ENCODE measurements at regions not wholly inside any gene's neighbourhood (a gene's known extent, or its start where the extent isn't known, plus 50 kb on each side); places are given as distances from the start of the nearest gene placed in this dataset.

DNA sequence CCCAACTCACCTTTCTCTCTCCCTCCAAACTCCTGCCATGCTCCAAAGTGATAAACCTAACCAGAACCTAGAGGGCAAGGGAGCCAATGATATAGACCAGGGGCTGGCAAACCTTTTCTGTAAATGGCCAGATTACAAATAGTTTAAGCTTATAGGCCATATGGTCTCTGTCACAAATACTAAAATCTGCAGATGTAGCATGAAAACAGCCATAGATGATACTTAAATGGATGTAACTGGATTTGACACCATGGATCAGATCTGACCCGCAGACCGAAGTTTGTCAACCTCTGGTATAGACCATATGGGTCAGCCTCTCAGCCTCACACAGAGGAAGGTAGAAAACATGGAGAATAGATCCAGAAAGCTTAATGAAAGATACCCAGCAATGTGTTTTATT lies 165.2 kb upstream of the STT3B start:
- Histone ChIP-seq H2AFZ (replicated peaks; ENCODE audit: low read length, poor library complexity) (no peak overlapping the region), H3K27ac (ENCODE audit: insufficient read depth, low read length) (no peak overlapping the region), H3K18ac (ENCODE audit: low read depth, low read length) (no peak overlapping the region), H3K9ac (ENCODE audit: low read depth, low read length) (no peak overlapping the region), H2AK5ac (ENCODE audit: low read depth, low read length) (no peak overlapping the region), H2BK15ac (ENCODE audit: low read depth, low read length) (no peak overlapping the region), H3K36me3 (ENCODE audit: control insufficient read depth, insufficient read depth, low read length) (no peaks in the 10 kb centered on the region), H3K14ac (replicated peaks; ENCODE audit: low read depth, low read length) (no peak overlapping the region), H4K91ac (ENCODE audit: insufficient read depth, low read depth, low read length) (no peak overlapping the region), H2BK5ac (ENCODE audit: low read depth, low read length, poor library complexity, severe bottlenecking) (no peak overlapping the region), H3K23ac (ENCODE audit: low read depth, low read length) (no peak overlapping the region), H3K4me1 (ENCODE audit: control insufficient read depth, insufficient read depth, low read length) (peaks cover 1% of the 10 kb centered on the region; the same call in 1 of the 2 replicates), H3K56ac (ENCODE audit: extremely low read depth, insufficient read depth, low read length) (no peak overlapping the region), H3K4ac (ENCODE audit: low read depth, low read length) (no peak overlapping the region), H2BK20ac (ENCODE audit: low read depth, low read length) (no peak overlapping the region), H4K20me1 (ENCODE audit: insufficient read depth, low read length) (no peaks in the 10 kb centered on the region), H4K8ac (ENCODE audit: low read depth in 2 of 2, low read length in 2 of 2) (no peak overlapping the region), H3K9me3 (ENCODE audit: control insufficient read depth, insufficient read depth, low read length) (no peaks in the 10 kb centered on the region), H3K4me2 (ENCODE audit: low read depth, low read length) (no peak overlapping the region), H3K9me1 (ENCODE audit: insufficient read depth, low read length) (no peaks in the 10 kb centered on the region), H2BK120ac (ENCODE audit: low read depth, low read length) (no peak overlapping the region), H3K4me3 (ENCODE audit: insufficient read depth, low read depth, low read length) (no peak overlapping the region), H2AK9ac (replicated peaks; ENCODE audit: low read depth, low read length, poor library complexity) (no peak overlapping the region), H4K5ac (ENCODE audit: low read depth, low read length) (no peak overlapping the region), H3K27me3 (ENCODE audit: control insufficient read depth, insufficient read depth, low read length) (no peaks in the 10 kb centered on the region), H3K79me1 (ENCODE audit: low read depth in 1 of 2, low read length in 2 of 2) (no peaks in the 10 kb centered on the region)
- POLR2A ChIA-PET (ENCODE audit: unreplicated experiment): no interaction called here
- CTCF ChIA-PET: interaction anchor here (0.5 kb wide), 1 partner anchor 160 kb away, joined by 3 read pairs; no protein-coding TSS in a partner anchor
- intact Hi-C loops (cut with micrococcal nuclease) (loop anchor here (10.0 kb wide), 2 partner anchors 397 to 777 kb away; no protein-coding TSS in a partner anchor), dilution Hi-C loops (cut with HindIII; ENCODE audit: low sequenced_read_pairs, unreplicated experiment) (no loop called here), in situ Hi-C loops (cut with MboI; ENCODE audit: low sequenced_read_pairs) (no loop called here)
- no TSS peak for BruUV-seq (replicated peaks)
- DNase-seq: no peak
- TF ChIP-seq MXI1 (IDR thresholded peaks at IDR 0.05; ENCODE audit: borderline replicate concordance, low read depth, low read length) (no peak), RCOR1 (IDR thresholded peaks at IDR 0.05; ENCODE audit: insufficient replicate concordance, low read length) (no peak), NFE2L2 (IDR thresholded peaks at IDR 0.05; ENCODE audit: low read depth, low read length) (no peak)
- ATAC-seq (ENCODE audit: low read depth): no peak
- no CpG with 5 or more reads among the region's 2 CpGs for WGBS, 2 experiments (ENCODE audit: extremely low coverage in 2 of 2, insufficient read length in 1 of 2)

Measured in IMR-90 (cell line).